A673 (cell line): ENCODE measurements at regions not wholly inside any gene's neighbourhood (a gene's known extent, or its start where the extent isn't known, plus 50 kb on each side); places are given as distances from the start of the nearest gene placed in this dataset.

ENCODE experiments used
- CTCF ChIP-seq: fragments of 300-800, 200-600 bp; sonication (generic); conservative IDR thresholded peaks from 2 replicates; pipeline ENCODE4 v1.5.1; 2017; ENCODE audit warnings: low read depth, mild to moderate bottlenecking, antibody characterized with exemption, low read length, moderate library complexity, mixed read lengths
- EZH2 ChIP-seq: fragments of 200-600 bp; sonication (generic); IDR thresholded peaks from 2 replicates; pipeline ENCODE4 v1.6.1; 2017; ENCODE audit warnings: borderline replicate concordance, low read depth, mild to moderate bottlenecking, mixed read lengths, antibody characterized with exemption, low read length; ENCODE audit not compliant: poor library complexity, severe bottlenecking

DNA sequence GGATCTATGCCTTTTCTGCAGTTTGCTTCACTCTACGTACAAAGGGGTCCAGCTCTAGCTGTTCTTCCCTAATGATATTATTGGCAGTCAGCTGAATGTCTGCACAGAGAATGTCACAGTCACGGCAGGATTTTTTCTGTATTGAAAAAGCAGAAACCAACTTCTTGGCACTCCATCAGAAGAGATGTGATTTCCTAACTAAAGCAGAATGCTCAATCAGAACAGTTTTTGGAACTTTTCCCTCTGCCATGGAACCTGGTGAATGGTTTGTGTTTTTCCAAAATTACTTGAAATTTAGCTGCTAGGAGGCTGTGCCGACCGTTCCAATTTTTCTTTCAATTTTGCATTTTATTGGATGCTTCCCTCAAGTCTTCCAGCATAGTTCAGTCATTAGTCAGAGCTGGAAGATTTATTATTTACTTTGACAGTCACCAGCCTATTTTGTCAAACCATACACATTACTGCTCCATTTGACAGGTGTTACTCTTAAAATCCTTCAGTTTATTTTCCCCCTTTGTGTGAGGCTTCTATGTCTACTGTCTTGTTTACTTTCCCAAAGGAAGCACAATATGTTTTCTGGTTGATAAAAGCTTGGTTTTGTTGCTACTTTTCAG lies 259.6 kb upstream of the EPHA7 start:
- TF ChIP-seq CTCF, result no peak
- no peak for TF ChIP-seq EZH2
